Heart right ventricle (tissue), 16 donors: ENCODE measurements at regions not wholly inside any gene's neighbourhood (a gene's known extent, or its start where the extent isn't known, plus 50 kb on each side); places are given as distances from the start of the nearest gene placed in this dataset.

Experiments
- ATAC-seq, 8 donors: fragments of 200-7000 bp; cut with Tn5 transposase; one replicate each; pipeline ENCODE4 v1.9.1; 2020; ENCODE audit warnings: mild to moderate bottlenecking in 8 of 8, moderate library complexity in 8 of 8, moderate number of reproducible peaks in 1 of 8
- DNase-seq, 2 donors: peaks; one replicate each; pipeline ENCODE4 v3.0.0-alpha.2; 2020
- H3K27ac ChIP-seq, 10 donors: fragments of 200-600 bp; sonication (generic) in 2 of 10; one replicate each; pipeline versions ENCODE4 v1.5.0 to v1.8.0; 2020 to 2022; ENCODE audit warnings: mild to moderate bottlenecking in 3 of 10
- H3K27me3 ChIP-seq, 7 donors: fragments of 200-600 bp; one replicate each; pipeline ENCODE4 v1.8.0; 2021 to 2022; ENCODE audit warnings: mild to moderate bottlenecking in 2 of 7
- H3K36me3 ChIP-seq, 9 donors: fragments of 200-600 bp; sonication (generic) in 1 of 9; one replicate each; pipeline versions ENCODE4 v1.5.0 to v1.8.0; 2020 to 2022; ENCODE audit warnings: mild to moderate bottlenecking in 2 of 9
- H3K4me1 ChIP-seq, 9 donors: fragments of 200-600 bp; sonication (generic) in 1 of 9; one replicate each; pipeline versions ENCODE4 v1.5.0 to v1.8.0; 2020 to 2022; ENCODE audit warnings: mild to moderate bottlenecking in 4 of 9
- H3K4me3 ChIP-seq, 10 donors: fragments of 200-600 bp; sonication (generic) in 2 of 10; one replicate each; pipeline versions ENCODE4 v1.5.0 to v1.8.0; 2020 to 2022; ENCODE audit warnings: mild to moderate bottlenecking in 7 of 10, moderate library complexity in 2 of 10
- H3K9me3 ChIP-seq, 11 donors: fragments of 200-600 bp in 10 of 11; sonication (generic) in 2 of 11; one replicate each; pipeline versions ENCODE4 v1.5.0 to v1.8.0; 2013 to 2022; ENCODE audit warnings: mild to moderate bottlenecking in 2 of 11, control low read depth in 1 of 11, moderate library complexity in 1 of 11
- WGBS, 2 donors: extraction: QIAGEN DNeasy Blood & Tissue Kit; methylation state at CpG; one replicate each; pipeline ENCODE4 v1.1.7; 2013; ENCODE audit warnings: inconsistent platforms in 1 of 2; 5-methylcytosine and 5-hydroxymethylcytosine counted together
- intact Hi-C, 10 donors: fragments of 100-400 bp; cut with DNase I; formaldehyde crosslinking; loops; one replicate each; pipeline versions ENCODE4 v1.11.1 to v1.14.2; 2022
- TF ChIP-seq, protein P1 (sequence below), 9 donors: fragments of 200-600 bp; sonication (generic) in 2 of 9; IDR thresholded peaks; one replicate each; pipeline versions ENCODE4 v1.5.0 to v1.8.0; 2021 to 2022; ENCODE audit warnings: antibody characterized with exemption in 9 of 9, mild to moderate bottlenecking in 5 of 9, moderate library complexity in 1 of 9
- donor health status: Arrhythmogenic right ventricular cardiomyopathy.
- donor health status: ischemic (EF 13 %, LVEDD 7.1; RV severe dilation, severe dysfunction).
- donor health status: healthy with polysubstance abuse.
- donor health status: DM: no; HTN: yes; CAD: no.
- donor health status: DM: no; HTN: no; CAD: no.
- donor health status: ischemic (EF 25% LVEDD 6.9; RV normal size, moderate dysfunction).
- donor health status: ischemic (EF 25% LVEDD 5.7; RV mildly dilated, moderate dysfunction).
- donor health status: healthy.
- donor health status: DM: yes; HTN: yes; CAD: no.
- donor health status: Ischemic cardiomyopathy.
- donor health status: ischemic (EF 35%, LVEDD 5.7; RV mildly dilated, moderate dysfunction).
- donor health status: nonischemic (EF 11% LVEDD 7.7; RV severe dilation, severe dysfunction).
- donor health status: DM: yes; HTN: yes; CAD: no.
- donor health status: PGD.
- donor health status: ischemic (EF 29% LVEDD 5.4; RV normal size, mild dysfunction).
- donor health status: nonischemic (EF 23%, LVEDD 6.1; RV moderate dilation, normal function).

DNA sequence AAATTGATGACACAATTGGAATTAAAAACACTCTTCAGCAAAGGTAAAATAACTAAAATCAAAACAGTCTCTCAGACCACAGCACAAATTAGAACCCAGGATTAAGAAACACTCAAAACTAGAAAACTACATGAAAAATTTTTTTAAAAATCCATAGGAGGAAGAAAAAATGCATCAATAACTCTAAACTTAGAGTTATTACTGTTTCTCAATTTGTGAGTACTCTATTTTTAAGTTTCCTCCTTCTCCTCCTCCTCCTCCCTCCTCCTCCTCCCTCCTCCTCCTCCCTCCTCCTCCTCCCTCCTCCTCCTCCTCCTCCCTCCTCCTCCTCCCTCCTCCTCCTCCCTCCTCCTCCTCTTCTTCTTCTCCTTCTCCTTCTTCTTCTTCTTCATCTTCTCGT is 1395.7 kb downstream of the STIM2 start:
- H3K27me3 ChIP-seq, result no peaks in the 10 kb centered on the region
- no peak overlapping the region for H3K4me3 ChIP-seq
- ATAC-seq (no peak), DNase-seq (no peak)
- WGBS, 2 donors, result 79% methylated on average over 1 of the region's 1 CpG; no CpG with 5 or more reads in 1 of the 2 donors
- intact Hi-C loops, result no loop called here
- TF ChIP-seq, protein P1, sequence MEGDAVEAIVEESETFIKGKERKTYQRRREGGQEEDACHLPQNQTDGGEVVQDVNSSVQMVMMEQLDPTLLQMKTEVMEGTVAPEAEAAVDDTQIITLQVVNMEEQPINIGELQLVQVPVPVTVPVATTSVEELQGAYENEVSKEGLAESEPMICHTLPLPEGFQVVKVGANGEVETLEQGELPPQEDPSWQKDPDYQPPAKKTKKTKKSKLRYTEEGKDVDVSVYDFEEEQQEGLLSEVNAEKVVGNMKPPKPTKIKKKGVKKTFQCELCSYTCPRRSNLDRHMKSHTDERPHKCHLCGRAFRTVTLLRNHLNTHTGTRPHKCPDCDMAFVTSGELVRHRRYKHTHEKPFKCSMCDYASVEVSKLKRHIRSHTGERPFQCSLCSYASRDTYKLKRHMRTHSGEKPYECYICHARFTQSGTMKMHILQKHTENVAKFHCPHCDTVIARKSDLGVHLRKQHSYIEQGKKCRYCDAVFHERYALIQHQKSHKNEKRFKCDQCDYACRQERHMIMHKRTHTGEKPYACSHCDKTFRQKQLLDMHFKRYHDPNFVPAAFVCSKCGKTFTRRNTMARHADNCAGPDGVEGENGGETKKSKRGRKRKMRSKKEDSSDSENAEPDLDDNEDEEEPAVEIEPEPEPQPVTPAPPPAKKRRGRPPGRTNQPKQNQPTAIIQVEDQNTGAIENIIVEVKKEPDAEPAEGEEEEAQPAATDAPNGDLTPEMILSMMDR (IDR thresholded peaks at IDR 0.05), result no peak
- H3K4me1 ChIP-seq, result no peaks in the 10 kb centered on the region
- no peak overlapping the region for H3K27ac ChIP-seq
- peaks cover 0 to 18% (median 0%) of the 10 kb centered on the region in 11 donors for H3K9me3 ChIP-seq
- no peaks in the 10 kb centered on the region for H3K36me3 ChIP-seq

DNA sequence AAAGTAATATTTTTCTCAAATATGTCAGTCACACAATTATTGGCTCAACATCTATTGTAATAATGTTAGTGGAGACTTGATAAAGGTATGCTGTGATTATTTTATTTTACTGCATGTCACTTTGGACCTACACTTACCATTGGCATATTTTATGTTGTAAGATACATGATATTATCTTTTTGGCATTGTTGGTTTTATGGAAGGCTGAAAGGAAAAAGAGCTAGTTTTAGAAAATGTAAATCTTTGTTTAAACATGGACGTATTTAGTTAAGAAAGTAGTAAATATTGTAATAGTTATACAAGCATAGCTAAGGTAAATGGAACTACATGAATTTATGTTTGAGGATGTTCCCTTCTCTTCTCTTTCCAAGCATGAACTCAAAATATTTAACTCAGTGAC is 1399.3 kb downstream of the STIM2 start:
- Histone ChIP-seq H3K4me1 (no peaks in the 10 kb centered on the region), H3K27me3 (no peaks in the 10 kb centered on the region), H3K9me3 (peaks cover 0 to 13% (median 0%) of the 10 kb centered on the region in 11 donors), H3K36me3 (no peaks in the 10 kb centered on the region), H3K27ac (no peak overlapping the region), H3K4me3 (no peak overlapping the region)
- DNase-seq, result no peak
- 88 to 91% methylated on average over 1 of the region's 1 CpG for WGBS, 2 donors
- ATAC-seq, result no peak
- TF ChIP-seq, protein P1 (IDR thresholded peaks at IDR 0.05), result no peak
- intact Hi-C loops, result no loop called here

DNA sequence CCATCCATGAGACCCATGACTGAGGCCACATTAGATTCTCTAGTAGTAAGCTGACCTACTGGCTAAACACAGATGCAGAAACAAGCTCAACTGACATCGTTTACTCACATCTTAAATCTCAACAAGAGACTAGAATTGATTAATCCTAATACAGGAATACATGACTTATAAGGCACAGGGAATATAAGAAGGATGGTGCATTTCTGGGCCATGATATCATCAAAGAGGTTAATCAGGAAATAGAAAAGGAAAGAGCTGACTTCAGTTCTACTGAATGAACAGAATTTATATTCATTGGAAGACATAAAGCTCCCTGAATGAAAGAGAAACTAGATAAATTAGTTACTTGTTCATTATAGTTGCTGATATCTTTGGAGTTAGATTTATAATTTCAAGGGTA is 1406.5 kb downstream of the STIM2 start:
- TF ChIP-seq, protein P1 (IDR thresholded peaks at IDR 0.05), result no peak
- WGBS, 2 donors, result 67 to 68% methylated on average over 1 of the region's 1 CpG
- intact Hi-C loops, result no loop called here
- Histone ChIP-seq H3K4me3 (no peak overlapping the region), H3K36me3 (no peaks in the 10 kb centered on the region), H3K9me3 (peaks cover 0 to 5% (median 0%) of the 10 kb centered on the region in 11 donors), H3K27ac (no peak overlapping the region), H3K27me3 (no peaks in the 10 kb centered on the region), H3K4me1 (no peaks in the 10 kb centered on the region)
- no peak for ATAC-seq
- DNase-seq, result no peak

DNA sequence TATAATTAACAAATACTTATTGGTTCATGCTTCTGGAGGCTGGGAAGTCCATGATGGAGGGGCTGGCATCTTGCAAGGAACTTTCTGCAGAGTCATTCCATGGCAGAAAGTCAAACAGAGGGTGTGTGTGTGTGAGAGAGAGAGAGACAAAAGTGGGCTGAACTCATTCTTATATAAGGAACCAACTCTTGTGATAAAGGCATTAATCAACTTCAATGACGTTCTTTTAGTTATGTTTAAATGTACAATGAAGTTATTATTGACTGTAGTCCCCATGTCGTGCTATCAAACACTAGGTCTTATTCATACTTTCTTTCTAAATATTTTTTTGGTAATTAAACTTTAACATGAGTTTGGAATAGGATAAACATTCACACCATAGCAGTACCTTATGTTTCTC is 1408.8 kb downstream of the STIM2 start:
- H3K27me3 ChIP-seq, result no peaks in the 10 kb centered on the region
- intact Hi-C loops, result no loop called here
- DNase-seq (no peak), ATAC-seq (no peak)
- H3K4me1 ChIP-seq, result no peaks in the 10 kb centered on the region
- no peak overlapping the region for H3K4me3 ChIP-seq
- H3K36me3 ChIP-seq, result no peaks in the 10 kb centered on the region
- no peaks in the 10 kb centered on the region for H3K9me3 ChIP-seq
- H3K27ac ChIP-seq, result no peak overlapping the region
- TF ChIP-seq, protein P1 (IDR thresholded peaks at IDR 0.05), result no peak
- WGBS, 2 donors, result 76 to 77% methylated on average over 2 of the region's 2 CpGs

DNA sequence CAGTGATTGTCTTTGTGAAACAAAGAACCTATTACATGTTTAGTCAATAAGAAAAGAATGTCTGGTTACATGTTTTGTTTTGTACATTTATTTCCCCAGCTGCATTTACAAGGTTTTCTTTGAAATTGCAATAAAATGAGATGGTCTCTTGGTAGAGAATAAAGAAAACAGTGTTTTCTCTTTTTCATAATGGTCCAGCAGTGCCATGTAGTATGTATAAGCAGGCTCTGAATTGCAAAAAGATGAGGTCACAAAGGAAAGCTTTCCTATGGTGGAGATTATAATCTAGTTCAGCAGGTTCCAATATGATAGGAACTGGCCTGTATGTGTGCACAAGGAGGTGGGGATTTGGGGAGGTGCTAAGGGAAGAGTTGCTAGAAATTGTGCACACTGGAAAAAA is 1417.3 kb downstream of the STIM2 start:
- intact Hi-C loops, result no loop called here
- no peaks in the 10 kb centered on the region for H3K36me3 ChIP-seq
- H3K9me3 ChIP-seq, result peaks cover 0 to 5% (median 0%) of the 10 kb centered on the region in 11 donors
- H3K4me1 ChIP-seq, result no peaks in the 10 kb centered on the region
- H3K27me3 ChIP-seq, result no peaks in the 10 kb centered on the region
- no peak overlapping the region for H3K27ac ChIP-seq
- TF ChIP-seq, protein P1 (IDR thresholded peaks at IDR 0.05), result no peak
- ATAC-seq (no peak), DNase-seq (no peak)
- no peak overlapping the region for H3K4me3 ChIP-seq
